ENCODE measurements at regions not wholly inside any gene's neighbourhood (a gene's known extent, or its start where the extent isn't known, plus 50 kb on each side); places are given as distances from the start of the nearest gene placed in this dataset.

- H4K5ac ChIP-seq (ENCODE audit: insufficient read length, low read depth, low read length) = no peak overlapping the region
- H4K8ac ChIP-seq (ENCODE audit: extremely low read depth, insufficient read depth, low read length) = no peak overlapping the region
- H4K20me1 ChIP-seq (replicated peaks in 1 of 2; ENCODE audit: control insufficient read depth in 1 of 2, insufficient read depth in 2 of 2, low read length in 2 of 2) = no peaks in the 10 kb centered on the region
- no peaks in the 10 kb centered on the region for H3K36me3 ChIP-seq (ENCODE audit: control insufficient read depth in 2 of 4, insufficient read depth in 4 of 4, low read length in 3 of 4)
- H2BK15ac ChIP-seq (ENCODE audit: low read length) = no peak overlapping the region
- H3K27ac ChIP-seq (ENCODE audit: low read depth, low read length) = no peak overlapping the region
- CTCF ChIA-PET (ENCODE audit: partially characterized antibody) = interaction anchor here (1.1 kb wide), 1 partner anchor 23 kb away, joined by 3 read pairs; no protein-coding TSS in a partner anchor
- H3K4ac ChIP-seq (replicated peaks; ENCODE audit: insufficient read length, low read depth, low read length) = no peak overlapping the region
- TF ChIP-seq POLR2AphosphoS5 (IDR thresholded peaks at IDR 0.05; ENCODE audit: low read depth, low read length) (no peak), BCL11A (IDR thresholded peaks at IDR 0.05; ENCODE audit: low read depth in 2 of 2, low read length in 2 of 2) (no peak)
- H4K91ac ChIP-seq (replicated peaks; ENCODE audit: insufficient read length, low read length) = no peak overlapping the region
- no peak overlapping the region for H3K4me2 ChIP-seq (ENCODE audit: insufficient read depth in 1 of 2, low read depth in 2 of 2, low read length in 2 of 2)
- H3K4me1 ChIP-seq (replicated peaks in 1 of 4; ENCODE audit: control insufficient read depth in 3 of 4, insufficient read depth in 4 of 4, low read length in 3 of 4) = no peaks in the 10 kb centered on the region
- H3K79me2 ChIP-seq (ENCODE audit: control insufficient read depth in 1 of 2, insufficient read depth in 2 of 2, low read length in 2 of 2) = no peaks in the 10 kb centered on the region
- DNase-seq (ENCODE audit: low read depth in 1 of 2, low spot score in 2 of 2) (no peak), FAIRE-seq (no peak)
- H2BK12ac ChIP-seq (ENCODE audit: low read depth, low read length) = no peak overlapping the region
- POLR2A ChIA-PET (ENCODE audit: partially characterized antibody) = no interaction called here
- H3K56ac ChIP-seq (replicated peaks; ENCODE audit: insufficient read length, low read depth, low read length) = no peak overlapping the region
- no peak overlapping the region for H2BK5ac ChIP-seq (ENCODE audit: low read depth, low read length)
- H3K23me2 ChIP-seq (ENCODE audit: low read depth, low read length) = no peaks in the 10 kb centered on the region
- WGBS, 2 experiments (ENCODE audit: extremely low coverage in 1 of 2, insufficient coverage in 1 of 2, insufficient read length in 1 of 2, insufficient replicate concordance in 2 of 2, low coverage in 1 of 2, low lambda C conversion rate in 2 of 2, missing lambda C conversion rate in 1 of 2) = 84% methylated on average over 4 of the region's 4 CpGs; no CpG with 5 or more reads in 1 of the 2 experiments
- H2BK120ac ChIP-seq (replicated peaks; ENCODE audit: low read depth, low read length) = no peak overlapping the region
- H2BK20ac ChIP-seq (ENCODE audit: low read length) = no peak overlapping the region
- H3K79me1 ChIP-seq (ENCODE audit: low read depth, low read length) = no peaks in the 10 kb centered on the region
- no peak overlapping the region for H2AK5ac ChIP-seq (ENCODE audit: low read depth, low read length)
- H3K23ac ChIP-seq (ENCODE audit: insufficient read length) = no peak overlapping the region
- no peak overlapping the region for H3K18ac ChIP-seq (ENCODE audit: extremely low read depth, low read length)
- no peaks in the 10 kb centered on the region for H3K27me3 ChIP-seq (replicated peaks in 1 of 4; ENCODE audit: control insufficient read depth in 3 of 4, extremely low read depth in 1 of 4, insufficient read depth in 3 of 4, low read length in 3 of 4)
- no peak overlapping the region for H2AFZ ChIP-seq (ENCODE audit: low read length)
- H3K9me3 ChIP-seq (ENCODE audit: insufficient read depth in 2 of 2, low read depth in 1 of 2, low read length in 1 of 2) = no peaks in the 10 kb centered on the region
- no peak overlapping the region for H3K9ac ChIP-seq (replicated peaks in 1 of 4; ENCODE audit: extremely low read depth in 1 of 4, low read depth in 3 of 4, low read length in 3 of 4)
- no peak overlapping the region for H3K14ac ChIP-seq (ENCODE audit: insufficient read length)
- H3K4me3 ChIP-seq (ENCODE audit: extremely low read depth in 1 of 4, insufficient read depth in 2 of 4, low read depth in 3 of 4, low read length in 4 of 4) = no peak overlapping the region
Observed at GRCh38 chr4:174012135-174012885, 271.2 kb downstream of the FBXO8 start.
